Gastroesophageal sphincter (tissue), 4 donors: ENCODE measurements at regions not wholly inside any gene's neighbourhood (a gene's known extent, or its start where the extent isn't known, plus 50 kb on each side); places are given as distances from the start of the nearest gene placed in this dataset.

Source experiments
- ATAC-seq: fragments of 150-250 bp; one replicate; pipeline ENCODE4 v1.9.1; 2016; ENCODE audit warnings: mild to moderate bottlenecking, moderate library complexity
- H3K27ac ChIP-seq, 4 donors: fragments of 200-600 bp; sonication (generic) in 3 of 4; 1 replicate in 3 of 4; 2 replicates in 1 of 4; pipeline ENCODE4 v1.5.1; 2016 to 2019
- H3K27me3 ChIP-seq: fragments of 200-600 bp; sonication (generic); one replicate; pipeline ENCODE4 v1.5.1; 2019
- H3K36me3 ChIP-seq, 2 donors: fragments of 200-600 bp; sonication (generic); one replicate each; pipeline ENCODE4 v1.5.1; 2019; ENCODE audit warnings: control low read depth in 1 of 2
- H3K4me1 ChIP-seq, 3 donors: fragments of 200-600 bp; sonication (generic); 1 replicate in 2 of 3; 2 replicates in 1 of 3; pipeline ENCODE4 v1.5.1; 2016 to 2019; ENCODE audit warnings: control low read depth in 2 of 3
- H3K4me3 ChIP-seq, 2 donors: fragments of 200-600 bp; sonication (generic); one replicate each; pipeline ENCODE4 v1.5.1; 2019; ENCODE audit warnings: mild to moderate bottlenecking in 1 of 2, moderate library complexity in 1 of 2
- H3K9me3 ChIP-seq, 3 donors: fragments of 200-600 bp; sonication (generic); one replicate each; pipeline ENCODE4 v1.5.1; 2017 to 2019; ENCODE audit warnings: control low read depth in 2 of 3
- CTCF ChIP-seq, 4 experiments: fragments of 200-600 bp in 2 of 4; fragments of 450-650 bp in 2 of 4; sonication (generic) in 1 of 4; IDR thresholded peaks; one replicate each; pipeline ENCODE4 v1.5.1; 2017 to 2019; ENCODE audit warnings: antibody characterized with exemption in 4 of 4, mild to moderate bottlenecking in 2 of 4, moderate library complexity in 2 of 4
- EP300 ChIP-seq: sonication (generic); formaldehyde crosslinking; IDR thresholded peaks from one replicate; pipeline ENCODE4 v1.6.1; 2017; ENCODE audit warnings: antibody characterized with exemption, mild to moderate bottlenecking
- POLR2A ChIP-seq, 2 donors: fragments of 450-650 bp; IDR thresholded peaks; one replicate each; pipeline ENCODE4 v1.6.1; 2017; ENCODE audit warnings: antibody characterized with exemption in 2 of 2, mild to moderate bottlenecking in 2 of 2, moderate library complexity in 1 of 2
- POLR2AphosphoS5 ChIP-seq: sonication (generic); formaldehyde crosslinking; IDR thresholded peaks from one replicate; pipeline ENCODE4 v1.6.1; 2017; ENCODE audit warnings: antibody characterized with exemption
- WGBS, 2 donors: methylation state at CpG; one replicate each; pipeline ENCODE4 v1.1.5; 2018; ENCODE audit warnings: low coverage in 1 of 2; 5-methylcytosine and 5-hydroxymethylcytosine counted together

DNA sequence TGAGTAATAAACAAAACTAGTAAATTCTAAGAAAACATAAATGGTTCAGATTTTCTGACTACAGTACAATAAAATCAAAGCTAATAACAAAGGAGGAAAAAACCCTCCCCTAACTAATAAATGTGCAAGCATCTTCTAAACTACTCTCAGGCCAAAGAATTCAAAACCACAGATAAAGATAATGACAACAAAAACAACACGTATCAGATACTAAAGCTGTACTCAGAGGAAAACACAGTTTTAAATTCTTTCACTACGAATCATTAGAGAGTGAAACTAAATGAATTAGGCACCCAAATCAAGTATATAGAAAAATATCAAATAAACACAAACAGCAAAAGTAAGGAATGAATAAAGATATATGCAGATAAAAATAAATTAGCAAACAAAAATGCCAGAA is 200.9 kb downstream of the TEX36 start:
- ATAC-seq = no peak
- Histone ChIP-seq H3K36me3 (no peaks in the 10 kb centered on the region), H3K9me3 (no peaks in the 10 kb centered on the region), H3K27ac (no peak overlapping the region), H3K4me1 (no peaks in the 10 kb centered on the region), H3K27me3 (peaks cover 12% of the 10 kb centered on the region), H3K4me3 (no peak overlapping the region)
- WGBS, 2 donors = 59 to 78% methylated on average over 2 of the region's 2 CpGs
- no peak for TF ChIP-seq POLR2A (IDR thresholded peaks at IDR 0.05)
- TF ChIP-seq POLR2AphosphoS5 = no peak

GRCh38 chr10:125479059-125479458 is 203.9 kb downstream of the TEX36 start:
- TF ChIP-seq POLR2AphosphoS5 (no peak), CTCF (IDR thresholded peaks at IDR 0.05) (no peak), POLR2A (IDR thresholded peaks at IDR 0.05) (no peak), EP300 (no peak)
- H3K36me3 ChIP-seq = no peaks in the 10 kb centered on the region
- peaks cover 12% of the 10 kb centered on the region for H3K27me3 ChIP-seq
- H3K9me3 ChIP-seq = no peaks in the 10 kb centered on the region
- no peak overlapping the region for H3K4me3 ChIP-seq
- H3K27ac ChIP-seq = no peak overlapping the region
- 78 to 83% methylated on average over 4 of the region's 4 CpGs for WGBS, 2 donors
- no peak for ATAC-seq
- no peaks in the 10 kb centered on the region for H3K4me1 ChIP-seq

DNA sequence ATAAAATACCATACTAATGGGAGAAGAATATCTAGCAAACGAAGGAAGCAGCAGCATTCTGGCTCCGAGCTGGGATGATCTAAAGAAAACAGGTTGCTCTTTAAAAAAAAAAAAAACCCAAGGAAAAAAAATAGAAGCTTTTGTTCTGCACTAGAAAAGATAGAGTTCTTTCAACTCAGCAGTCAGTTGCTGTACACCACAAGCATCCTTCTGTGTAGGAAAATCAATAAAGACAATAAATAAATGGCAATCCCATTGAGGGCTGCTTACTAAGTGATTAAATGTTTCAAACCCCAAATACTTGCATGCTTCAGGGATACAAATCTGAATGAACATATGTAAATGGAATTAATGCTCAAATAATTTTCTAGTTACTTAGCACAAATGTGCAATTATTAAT is 207.1 kb downstream of the TEX36 start:
- peaks cover 12% of the 10 kb centered on the region for H3K27me3 ChIP-seq
- H3K9me3 ChIP-seq = no peaks in the 10 kb centered on the region
- WGBS, 2 donors = 65% methylated on average over 2 of the region's 2 CpGs; no CpG with 5 or more reads in 1 of the 2 donors
- no peaks in the 10 kb centered on the region for H3K36me3 ChIP-seq
- no peak for ATAC-seq
- no peak overlapping the region for H3K4me3 ChIP-seq
- no peaks in the 10 kb centered on the region for H3K4me1 ChIP-seq
- TF ChIP-seq POLR2AphosphoS5 (no peak), CTCF (IDR thresholded peaks at IDR 0.05) (no peak), EP300 (no peak), POLR2A (IDR thresholded peaks at IDR 0.05) (no peak)
- no peak overlapping the region for H3K27ac ChIP-seq

DNA sequence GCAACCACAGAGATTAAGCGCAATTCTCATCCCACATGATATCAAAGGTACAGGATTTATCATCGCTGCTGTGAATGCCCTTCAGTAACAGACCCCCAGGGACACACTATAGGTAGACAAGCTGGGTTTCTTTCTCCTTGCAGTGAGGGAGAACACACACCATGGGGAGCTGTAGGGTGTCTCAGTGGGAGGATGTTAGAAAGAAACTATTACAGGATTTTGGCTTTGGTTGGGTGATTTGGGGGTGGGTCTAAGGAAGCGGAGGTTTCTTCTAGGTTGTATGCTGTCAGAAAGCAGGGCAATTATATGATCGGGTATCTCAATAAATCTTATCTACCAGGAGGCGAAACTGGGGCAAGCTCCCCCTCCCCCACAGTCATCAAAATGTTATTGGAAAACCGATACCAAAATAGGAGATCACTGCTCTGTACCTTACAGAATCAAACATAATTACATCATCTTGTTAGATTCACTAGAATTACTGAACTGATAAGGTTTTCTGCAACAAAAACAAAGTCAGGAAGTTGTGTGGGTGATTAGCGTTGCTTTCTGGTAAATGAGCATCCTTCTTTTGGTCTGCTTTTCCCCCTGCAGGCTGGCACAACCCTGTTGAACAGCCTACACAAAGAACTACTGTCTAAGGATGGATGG is 209.7 kb downstream of the TEX36 start:
- no peaks in the 10 kb centered on the region for H3K36me3 ChIP-seq
- ATAC-seq = no peak
- no peaks in the 10 kb centered on the region for H3K9me3 ChIP-seq
- peaks cover 5% of the 10 kb centered on the region for H3K27me3 ChIP-seq
- WGBS, 2 donors = 85 to 86% methylated on average over 4 to 5 of the region's 7 CpGs
- H3K27ac ChIP-seq = no peak overlapping the region
- no peaks in the 10 kb centered on the region for H3K4me1 ChIP-seq
- TF ChIP-seq POLR2AphosphoS5 = no peak
- no peak for TF ChIP-seq EP300
- TF ChIP-seq CTCF (IDR thresholded peaks at IDR 0.05) = no peak
- TF ChIP-seq POLR2A (IDR thresholded peaks at IDR 0.05) = no peak
- H3K4me3 ChIP-seq = no peak overlapping the region

- H3K4me1 ChIP-seq = no peaks in the 10 kb centered on the region
- WGBS, 2 donors = 91 to 96% methylated on average over 4 of the region's 4 CpGs
- TF ChIP-seq EP300 = no peak
- no peak for TF ChIP-seq CTCF (IDR thresholded peaks at IDR 0.05)
- no peak for TF ChIP-seq POLR2AphosphoS5
- no peak for TF ChIP-seq POLR2A (IDR thresholded peaks at IDR 0.05)
- no peaks in the 10 kb centered on the region for H3K9me3 ChIP-seq
- no peaks in the 10 kb centered on the region for H3K36me3 ChIP-seq
- no peak for ATAC-seq
- H3K4me3 ChIP-seq = no peak overlapping the region
- H3K27me3 ChIP-seq = no peaks in the 10 kb centered on the region
- no peak overlapping the region for H3K27ac ChIP-seq
These were observed 210.9 kb downstream of the TEX36 start for GRCh38 chr10:125472010-125472607.
